GM19395 (cell line): ENCODE measurements at regions not wholly inside any gene's neighbourhood (a gene's known extent, or its start where the extent isn't known, plus 50 kb on each side); places are given as distances from the start of the nearest gene placed in this dataset.
"Not testable (repeated sequence)": the region's sequence is repeated elsewhere in the genome, so short reads cannot be mapped to it uniquely, and the experiment has no call there.

ENCODE experiments used
- ATAC-seq: cut with Tn5 transposase; IDR thresholded peaks from one replicate; pipeline ENCODE4 v1.9.1; 2021; ENCODE audit warnings: mild to moderate bottlenecking, moderate library complexity; ENCODE audit not compliant: unreplicated experiment

- ATAC-seq: no peak
Measured at GRCh38 chr12:47378907-47379306, 299.1 kb upstream of the AMIGO2 start.

- ATAC-seq: no peak
Measured at GRCh38 chr12:47378222-47378582, 298.4 kb upstream of the AMIGO2 start.

- no peak for ATAC-seq
Measured at GRCh38 chr12:47377414-47378221, 297.9 kb upstream of the AMIGO2 start.

- no peak for ATAC-seq
Measured at GRCh38 chr12:47376927-47377326, 297.2 kb upstream of the AMIGO2 start.

- no peak for ATAC-seq
Measured at GRCh38 chr12:47373554-47374150, 293.9 kb upstream of the AMIGO2 start.

- ATAC-seq: no peak
Measured at GRCh38 chr12:47370421-47370820, 290.7 kb upstream of the AMIGO2 start.

- no peak for ATAC-seq
Measured at GRCh38 chr12:47369085-47369484, 289.3 kb upstream of the AMIGO2 start.

- ATAC-seq: no peak
Measured at GRCh38 chr12:47367912-47368537, 288.3 kb upstream of the AMIGO2 start.

GRCh38 chr12:47366579-47366978 is 286.8 kb upstream of the AMIGO2 start:
- no peak for ATAC-seq

- no peak for ATAC-seq
Measured at GRCh38 chr12:47366157-47366556, 286.4 kb upstream of the AMIGO2 start.

- ATAC-seq: not testable (repeated sequence)
Measured at GRCh38 chr12:47365443-47366076, 285.8 kb upstream of the AMIGO2 start.

GRCh38 chr12:47364261-47364660 is 284.5 kb upstream of the AMIGO2 start:
- no peak for ATAC-seq

- no peak for ATAC-seq
Measured at GRCh38 chr12:47362126-47362705, 282.5 kb upstream of the AMIGO2 start.

- peak; percentile 80 for ATAC-seq
Measured at GRCh38 chr12:47361389-47362021, 281.7 kb upstream of the AMIGO2 start.

GRCh38 chr12:47360771-47361388 is 281.1 kb upstream of the AMIGO2 start:
- ATAC-seq: peak; percentile 37

- no peak for ATAC-seq
Measured at GRCh38 chr12:47360093-47360480, 280.3 kb upstream of the AMIGO2 start.

- no peak for ATAC-seq
Measured at GRCh38 chr12:47359310-47360092, 279.7 kb upstream of the AMIGO2 start.

GRCh38 chr12:47357006-47357405 is 277.2 kb upstream of the AMIGO2 start:
- not testable (repeated sequence) for ATAC-seq

GRCh38 chr12:47356129-47356700 is 276.5 kb upstream of the AMIGO2 start:
- peak; percentile 75 for ATAC-seq
